GM12874 (cell line): ENCODE measurements at regions not wholly inside any gene's neighbourhood (a gene's known extent, or its start where the extent isn't known, plus 50 kb on each side); places are given as distances from the start of the nearest gene placed in this dataset.

Source experiments
- TF ChIP-seq, protein P1 (sequence below): IDR thresholded peaks from 2 replicates; pipeline ENCODE4 v1.5.1; 2011; ENCODE audit warnings: low read depth, mild to moderate bottlenecking, control low read depth, low read length, moderate library complexity; ENCODE audit not compliant: insufficient read depth

DNA sequence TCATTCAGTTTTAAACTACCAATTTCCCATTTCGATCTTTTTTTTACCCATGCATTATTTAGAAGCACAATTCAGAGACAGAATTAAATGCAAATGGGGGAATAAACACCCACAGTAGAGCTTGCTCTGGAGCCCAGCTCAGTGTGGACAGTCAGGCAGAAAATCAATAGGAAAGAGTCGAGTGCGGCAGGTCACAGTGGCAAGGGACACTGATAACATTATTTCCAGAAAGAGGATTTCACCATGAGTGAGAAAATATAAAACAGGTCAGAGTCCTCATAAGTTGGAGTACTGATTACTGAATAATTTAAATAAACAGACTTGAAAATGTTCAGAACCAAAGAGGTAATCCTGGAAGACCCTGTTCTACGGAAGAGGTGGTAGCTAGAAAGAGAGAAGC lies 532.5 kb downstream of the CCSER2 start:
- TF ChIP-seq, protein P1, sequence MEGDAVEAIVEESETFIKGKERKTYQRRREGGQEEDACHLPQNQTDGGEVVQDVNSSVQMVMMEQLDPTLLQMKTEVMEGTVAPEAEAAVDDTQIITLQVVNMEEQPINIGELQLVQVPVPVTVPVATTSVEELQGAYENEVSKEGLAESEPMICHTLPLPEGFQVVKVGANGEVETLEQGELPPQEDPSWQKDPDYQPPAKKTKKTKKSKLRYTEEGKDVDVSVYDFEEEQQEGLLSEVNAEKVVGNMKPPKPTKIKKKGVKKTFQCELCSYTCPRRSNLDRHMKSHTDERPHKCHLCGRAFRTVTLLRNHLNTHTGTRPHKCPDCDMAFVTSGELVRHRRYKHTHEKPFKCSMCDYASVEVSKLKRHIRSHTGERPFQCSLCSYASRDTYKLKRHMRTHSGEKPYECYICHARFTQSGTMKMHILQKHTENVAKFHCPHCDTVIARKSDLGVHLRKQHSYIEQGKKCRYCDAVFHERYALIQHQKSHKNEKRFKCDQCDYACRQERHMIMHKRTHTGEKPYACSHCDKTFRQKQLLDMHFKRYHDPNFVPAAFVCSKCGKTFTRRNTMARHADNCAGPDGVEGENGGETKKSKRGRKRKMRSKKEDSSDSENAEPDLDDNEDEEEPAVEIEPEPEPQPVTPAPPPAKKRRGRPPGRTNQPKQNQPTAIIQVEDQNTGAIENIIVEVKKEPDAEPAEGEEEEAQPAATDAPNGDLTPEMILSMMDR: no peak

DNA sequence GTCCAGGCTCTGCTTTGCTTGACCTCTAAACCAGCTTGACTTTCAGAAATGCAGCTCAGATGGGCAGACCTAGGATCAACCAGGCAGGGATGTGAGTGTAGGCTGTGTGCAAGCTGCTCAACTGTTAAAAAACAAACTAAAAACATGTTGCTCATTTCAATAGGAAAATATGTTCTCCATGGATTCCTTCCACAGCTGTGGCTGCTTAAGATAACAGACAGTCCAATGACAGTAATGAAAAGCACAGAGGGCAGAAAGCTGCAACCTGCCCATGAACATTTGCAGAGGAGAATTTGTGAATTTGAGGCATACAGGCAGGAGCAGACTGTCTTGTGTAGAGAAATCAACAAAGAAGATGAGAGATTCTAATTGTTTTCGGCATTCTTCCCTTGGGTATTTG lies 534.2 kb downstream of the CCSER2 start:
- TF ChIP-seq, protein P1: no peak

DNA sequence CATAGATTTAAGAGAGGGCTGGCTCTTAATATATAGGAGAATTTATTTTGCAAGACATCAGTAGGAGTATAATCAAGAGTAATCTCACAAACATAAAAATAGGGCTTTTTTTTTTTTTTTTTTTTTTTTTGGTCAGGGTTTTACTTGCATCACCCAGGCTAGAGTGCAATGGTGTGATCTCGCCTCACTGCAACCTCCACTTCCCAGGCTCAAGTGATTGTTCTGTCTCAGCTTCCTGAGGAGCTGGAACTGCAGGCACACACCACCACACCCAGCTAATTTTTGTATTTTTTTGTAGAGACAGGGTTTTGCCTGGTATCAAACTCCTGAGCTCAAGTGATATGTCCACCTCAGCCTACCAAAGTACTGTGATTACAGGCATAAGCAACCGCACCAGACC lies 535.3 kb downstream of the CCSER2 start:
- TF ChIP-seq, protein P1: no peak

DNA sequence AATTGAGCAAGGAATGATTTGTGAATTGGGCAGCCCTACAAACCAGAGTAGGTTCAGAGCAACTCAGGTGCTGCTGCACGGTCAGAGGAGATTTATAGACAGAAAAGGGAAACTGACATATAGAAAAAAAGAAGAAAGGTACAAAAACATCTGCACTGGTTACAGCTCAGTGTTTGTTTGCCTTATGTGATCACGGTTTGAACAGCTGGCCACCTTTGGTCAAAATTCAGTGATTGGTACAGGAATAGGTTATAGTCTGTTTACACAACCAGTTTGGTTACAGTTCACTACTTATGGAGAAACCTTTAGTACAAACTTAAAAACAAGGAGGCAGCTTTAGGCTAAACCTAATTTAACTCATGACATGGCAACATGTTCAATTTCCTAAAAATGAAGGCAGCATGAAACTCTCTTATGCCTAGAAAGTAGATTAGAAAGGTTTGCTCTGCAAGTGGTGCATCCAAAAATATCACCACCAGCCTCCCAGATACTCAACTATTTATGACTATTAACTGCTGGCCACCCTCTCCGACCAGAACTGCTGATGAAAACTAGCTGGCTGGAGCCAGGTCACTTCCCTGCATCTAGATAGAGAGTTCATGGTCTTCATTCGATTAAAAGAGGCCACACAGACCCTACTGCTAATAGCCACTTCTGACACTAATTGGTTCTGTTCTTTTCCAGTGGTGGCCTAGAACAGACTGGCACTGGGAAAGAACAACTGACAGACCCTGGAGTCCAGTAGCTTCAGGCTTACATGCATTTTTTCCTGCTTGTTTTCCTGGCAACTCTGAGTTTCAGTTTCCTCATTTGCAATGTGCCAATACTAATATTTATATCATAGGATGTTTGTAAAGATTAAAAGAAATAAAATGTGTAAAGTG lies 548.0 kb downstream of the CCSER2 start:
- TF ChIP-seq, protein P1: no peak

DNA sequence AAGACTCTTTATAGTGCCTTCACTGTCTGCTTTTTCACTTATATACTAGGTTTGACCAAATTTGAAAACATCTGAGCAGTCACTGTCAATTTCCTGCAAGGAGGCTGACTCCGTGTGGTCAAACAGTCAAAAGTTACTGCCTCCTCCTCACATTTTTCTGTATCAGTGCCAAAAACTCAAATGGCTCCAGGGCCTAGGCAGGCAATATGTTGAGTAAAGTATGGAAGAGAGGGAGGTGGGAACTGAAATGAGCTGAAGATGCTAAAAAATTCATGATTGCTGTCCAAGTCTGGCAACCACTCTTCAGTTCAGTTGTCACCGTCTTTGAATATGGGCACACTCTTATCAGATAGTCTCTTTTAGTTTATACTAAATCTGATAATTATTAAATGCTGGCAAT lies 551.6 kb downstream of the CCSER2 start:
- TF ChIP-seq, protein P1: no peak

DNA sequence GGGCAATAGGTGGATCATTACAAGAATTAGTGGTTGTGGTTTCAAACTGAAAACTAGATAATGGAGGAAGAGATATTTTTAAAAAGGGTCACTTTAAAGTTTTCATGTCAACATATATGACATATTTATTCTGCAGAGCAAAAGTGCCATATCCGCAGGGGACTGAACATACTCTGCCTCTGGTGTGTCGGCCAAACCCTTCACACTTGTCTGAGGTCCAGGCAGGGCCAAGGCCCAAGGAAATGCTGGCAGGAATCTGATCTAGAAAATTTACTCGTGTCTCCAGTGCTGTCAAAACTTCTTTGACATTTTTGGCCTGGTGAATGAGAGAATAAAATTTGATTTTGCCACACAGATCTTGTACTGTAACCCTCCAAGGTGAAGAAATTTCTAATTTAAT lies 562.3 kb downstream of the CCSER2 start:
- TF ChIP-seq, protein P1: no peak

DNA sequence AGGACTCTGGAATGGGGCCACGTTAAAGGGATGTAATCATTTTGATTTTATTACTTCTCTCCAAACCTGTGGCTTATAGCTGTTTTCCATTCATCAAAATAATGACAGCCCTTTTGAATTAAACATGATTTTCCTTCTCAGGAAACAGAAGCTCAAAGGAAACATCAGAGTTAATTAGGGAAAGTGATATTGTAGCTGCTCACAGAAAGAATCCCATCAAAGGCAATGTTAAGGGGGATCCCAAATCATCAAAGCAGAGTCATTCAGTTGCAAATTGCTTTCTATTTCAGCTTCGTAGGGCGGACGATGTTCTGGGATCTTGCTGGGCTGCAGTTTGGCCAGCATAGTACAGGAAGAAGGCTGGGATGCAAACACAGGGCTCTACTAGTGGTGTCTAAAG lies 563.2 kb downstream of the CCSER2 start:
- TF ChIP-seq, protein P1: no peak
